ENCODE measurements at regions not wholly inside any gene's neighbourhood (a gene's known extent, or its start where the extent isn't known, plus 50 kb on each side); places are given as distances from the start of the nearest gene placed in this dataset.

DNA sequence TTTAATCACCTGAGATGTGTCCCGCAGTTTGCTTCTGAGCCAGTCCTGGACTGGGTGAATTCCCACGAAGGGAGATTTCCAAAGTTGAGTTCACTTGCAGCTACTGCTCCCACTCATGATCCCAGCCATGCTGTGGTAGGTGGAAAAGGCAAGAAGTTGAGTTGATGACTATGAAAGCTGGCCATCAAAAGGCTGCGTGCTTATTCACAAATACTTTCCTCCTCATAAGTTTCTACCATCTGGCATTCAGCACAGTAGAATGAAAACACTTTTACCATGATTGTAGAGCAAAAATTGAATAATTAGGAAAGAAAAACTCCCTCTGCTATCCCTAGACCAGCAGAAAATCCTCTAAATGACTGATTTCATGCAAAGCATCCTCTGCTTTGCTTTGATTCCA is 281.8 kb downstream of the INHBA start:
- Histone ChIP-seq H3K27ac (no peak overlapping the region), H3K9me3 (no peaks in the 10 kb centered on the region), H3K27me3 (no peaks in the 10 kb centered on the region), H3K4me1 (no peaks in the 10 kb centered on the region), H3K36me3 (no peaks in the 10 kb centered on the region), H3K4me3 (no peak overlapping the region)
- 60 to 70% methylated on average over 1 to 2 of the region's 3 CpGs for WGBS, 2 donors (ENCODE audit: low coverage in 1 of 2)
- no peak for ATAC-seq
- TF ChIP-seq, protein P1, sequence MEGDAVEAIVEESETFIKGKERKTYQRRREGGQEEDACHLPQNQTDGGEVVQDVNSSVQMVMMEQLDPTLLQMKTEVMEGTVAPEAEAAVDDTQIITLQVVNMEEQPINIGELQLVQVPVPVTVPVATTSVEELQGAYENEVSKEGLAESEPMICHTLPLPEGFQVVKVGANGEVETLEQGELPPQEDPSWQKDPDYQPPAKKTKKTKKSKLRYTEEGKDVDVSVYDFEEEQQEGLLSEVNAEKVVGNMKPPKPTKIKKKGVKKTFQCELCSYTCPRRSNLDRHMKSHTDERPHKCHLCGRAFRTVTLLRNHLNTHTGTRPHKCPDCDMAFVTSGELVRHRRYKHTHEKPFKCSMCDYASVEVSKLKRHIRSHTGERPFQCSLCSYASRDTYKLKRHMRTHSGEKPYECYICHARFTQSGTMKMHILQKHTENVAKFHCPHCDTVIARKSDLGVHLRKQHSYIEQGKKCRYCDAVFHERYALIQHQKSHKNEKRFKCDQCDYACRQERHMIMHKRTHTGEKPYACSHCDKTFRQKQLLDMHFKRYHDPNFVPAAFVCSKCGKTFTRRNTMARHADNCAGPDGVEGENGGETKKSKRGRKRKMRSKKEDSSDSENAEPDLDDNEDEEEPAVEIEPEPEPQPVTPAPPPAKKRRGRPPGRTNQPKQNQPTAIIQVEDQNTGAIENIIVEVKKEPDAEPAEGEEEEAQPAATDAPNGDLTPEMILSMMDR (IDR thresholded peaks at IDR 0.05) = no peak
- TF ChIP-seq POLR2AphosphoS5 (IDR thresholded peaks at IDR 0.05) (no peak), POLR2A (IDR thresholded peaks at IDR 0.05) (no peak), EP300 (IDR thresholded peaks at IDR 0.05) (no peak)

DNA sequence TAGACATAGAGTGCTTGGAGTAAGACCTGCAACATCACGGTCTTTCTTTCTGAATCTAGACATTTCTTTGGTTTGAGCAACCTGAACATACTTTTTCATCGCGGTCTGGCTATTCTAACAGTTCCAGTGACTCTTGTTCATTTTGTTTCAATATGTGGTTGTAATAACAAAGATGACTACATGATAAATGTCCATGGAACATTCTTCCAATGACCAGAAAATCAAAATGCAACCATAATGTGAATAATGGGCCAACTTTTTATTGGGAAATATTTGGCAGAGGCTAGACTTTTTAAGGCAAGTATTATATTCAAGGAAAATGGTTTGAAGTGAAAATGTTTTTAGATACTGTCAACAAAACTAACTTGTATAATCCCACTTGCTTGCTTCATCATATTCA is 282.5 kb downstream of the INHBA start:
- Histone ChIP-seq H3K27me3 (no peaks in the 10 kb centered on the region), H3K36me3 (no peaks in the 10 kb centered on the region), H3K4me3 (no peak overlapping the region), H3K27ac (no peak overlapping the region), H3K4me1 (no peaks in the 10 kb centered on the region), H3K9me3 (no peaks in the 10 kb centered on the region)
- WGBS, 2 donors (ENCODE audit: low coverage in 1 of 2) = 40 to 81% methylated on average over 1 to 3 of the region's 3 CpGs
- TF ChIP-seq, protein P1 (IDR thresholded peaks at IDR 0.05) = no peak
- TF ChIP-seq POLR2AphosphoS5 (IDR thresholded peaks at IDR 0.05) (no peak), POLR2A (IDR thresholded peaks at IDR 0.05) (no peak), EP300 (IDR thresholded peaks at IDR 0.05) (no peak)
- ATAC-seq = no peak

DNA sequence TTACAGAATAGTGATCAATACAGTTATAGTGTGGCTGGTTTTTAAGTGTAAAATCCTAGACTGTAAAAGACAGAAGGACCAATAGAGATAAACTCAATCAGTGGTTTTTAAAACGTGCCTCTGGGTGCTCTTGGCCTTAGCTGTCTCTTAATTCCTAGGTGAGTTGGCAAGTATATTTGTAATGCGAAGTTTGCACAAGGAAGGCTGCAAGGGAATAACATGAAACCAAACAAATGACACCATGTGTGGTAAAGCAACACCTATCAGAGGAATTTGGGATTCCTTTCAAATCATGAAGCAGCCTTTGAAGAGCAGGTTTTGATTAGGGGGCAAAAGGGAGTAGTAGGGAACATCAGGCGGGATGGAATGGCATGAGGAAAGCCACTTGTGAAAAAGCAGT is 284.6 kb downstream of the INHBA start:
- no peak overlapping the region for H3K4me3 ChIP-seq
- no peaks in the 10 kb centered on the region for H3K4me1 ChIP-seq
- no peaks in the 10 kb centered on the region for H3K36me3 ChIP-seq
- H3K27ac ChIP-seq = no peak overlapping the region
- TF ChIP-seq EP300 (IDR thresholded peaks at IDR 0.05) = no peak
- TF ChIP-seq, protein P1 (IDR thresholded peaks at IDR 0.05) = no peak
- TF ChIP-seq POLR2A (IDR thresholded peaks at IDR 0.05) = no peak
- no peaks in the 10 kb centered on the region for H3K27me3 ChIP-seq
- no peaks in the 10 kb centered on the region for H3K9me3 ChIP-seq
- ATAC-seq = no peak
- 72 to 86% methylated on average over 3 of the region's 3 CpGs for WGBS, 2 donors (ENCODE audit: low coverage in 1 of 2)

DNA sequence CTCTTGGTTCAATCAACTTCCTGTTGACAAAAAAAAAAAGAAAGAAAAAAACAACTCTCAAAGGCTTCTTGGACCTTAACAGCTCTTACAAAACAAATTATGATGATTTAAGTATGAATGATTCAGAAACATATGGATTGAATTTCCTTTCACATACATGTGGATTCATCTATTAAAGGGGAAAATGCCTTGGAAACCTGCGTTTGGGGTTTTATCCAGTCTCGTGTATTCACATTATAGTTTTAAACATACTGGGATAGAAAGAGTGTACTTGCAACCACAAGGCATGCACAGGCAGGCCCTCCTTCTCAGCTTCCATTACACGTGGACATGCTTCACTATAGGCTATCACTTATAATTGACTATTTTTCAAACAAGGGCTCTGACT is 286.7 kb downstream of the INHBA start:
- 81 to 87% methylated on average over 2 to 3 of the region's 3 CpGs for WGBS, 2 donors (ENCODE audit: low coverage in 1 of 2)
- ATAC-seq = no peak
- TF ChIP-seq EP300 (IDR thresholded peaks at IDR 0.05) = no peak
- TF ChIP-seq, protein P1 (IDR thresholded peaks at IDR 0.05) = no peak
- no peak for TF ChIP-seq POLR2A (IDR thresholded peaks at IDR 0.05)
- no peak for TF ChIP-seq POLR2AphosphoS5 (IDR thresholded peaks at IDR 0.05)
- no peak overlapping the region for H3K4me3 ChIP-seq
- no peaks in the 10 kb centered on the region for H3K9me3 ChIP-seq
- H3K4me1 ChIP-seq = no peaks in the 10 kb centered on the region
- H3K27me3 ChIP-seq = no peaks in the 10 kb centered on the region
- H3K27ac ChIP-seq = no peak overlapping the region
- H3K36me3 ChIP-seq = no peaks in the 10 kb centered on the region

DNA sequence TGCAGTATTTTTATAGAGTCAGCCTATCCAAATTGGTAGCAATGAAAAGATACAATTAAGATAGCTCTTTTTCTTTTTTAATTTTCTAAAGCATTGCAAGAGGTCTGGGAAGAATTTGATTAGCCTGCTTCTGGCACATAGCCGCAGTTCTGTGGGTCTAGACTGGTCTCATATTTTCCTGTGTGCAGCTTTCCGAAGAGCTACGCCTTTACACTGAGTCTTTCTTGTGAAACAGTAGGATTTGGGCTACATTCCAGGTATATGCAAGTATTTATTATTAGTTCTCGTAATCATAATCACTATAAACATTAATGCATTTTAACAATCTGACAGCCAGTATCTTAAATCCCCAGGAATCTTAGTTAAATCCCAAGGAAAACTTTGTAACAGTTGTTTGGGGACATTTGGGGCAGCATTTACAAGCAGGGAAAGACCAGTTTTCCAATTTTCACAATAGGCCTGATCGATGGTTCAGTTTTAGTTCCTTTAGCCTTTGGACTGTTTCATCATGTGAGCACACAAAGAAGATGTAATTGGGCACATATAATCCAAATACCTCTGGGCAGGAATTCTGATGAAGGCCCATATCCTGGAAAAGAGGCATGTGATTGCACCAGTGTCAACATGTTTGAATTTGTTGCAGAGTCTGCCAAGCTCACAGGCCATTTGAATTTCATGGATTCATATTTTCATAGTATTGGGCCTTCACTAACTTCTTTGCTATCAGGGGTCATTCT is 287.3 kb downstream of the INHBA start:
- Histone ChIP-seq H3K4me3 (no peak overlapping the region), H3K36me3 (no peaks in the 10 kb centered on the region), H3K4me1 (no peaks in the 10 kb centered on the region), H3K9me3 (no peaks in the 10 kb centered on the region), H3K27me3 (no peaks in the 10 kb centered on the region), H3K27ac (no peak overlapping the region)
- 87 to 92% methylated on average over 5 of the region's 5 CpGs for WGBS, 2 donors (ENCODE audit: low coverage in 1 of 2)
- ATAC-seq = no peak
- TF ChIP-seq, protein P1 (IDR thresholded peaks at IDR 0.05) = no peak
- no peak for TF ChIP-seq POLR2A (IDR thresholded peaks at IDR 0.05)
- TF ChIP-seq EP300 (IDR thresholded peaks at IDR 0.05) = no peak
- TF ChIP-seq POLR2AphosphoS5 (IDR thresholded peaks at IDR 0.05) = no peak
